Astrocyte (in vitro differentiated cells and primary cell): ENCODE measurements at regions not wholly inside any gene's neighbourhood (a gene's known extent, or its start where the extent isn't known, plus 50 kb on each side); places are given as distances from the start of the nearest gene placed in this dataset.

Experiments used
- DNase-seq: peaks from one replicate; pipeline ENCODE4 v3.0.0-alpha.2; 2010; ENCODE audit warnings: low read depth
- FAIRE-seq: peaks from 2 replicates; lab custom pipeline; 2011; peaks lifted over from hg19 to GRCh38; lab: Jason Lieb, UNC
- H2AFZ ChIP-seq: 2 replicates; pipeline ENCODE4 v1.6.0; 2012; ENCODE audit warnings: low read depth, low read length, inconsistent platforms
- H3K27ac ChIP-seq: 2 replicates; pipeline ENCODE4 v1.5.1; 2011; ENCODE audit warnings: low read depth, low read length, inconsistent platforms
- H3K27me3 ChIP-seq: 2 replicates; pipeline ENCODE4 v1.6.0; 2011; ENCODE audit warnings: low read length, inconsistent platforms; ENCODE audit not compliant: insufficient read depth
- H3K36me3 ChIP-seq: 2 replicates; pipeline ENCODE4 v1.5.1; 2011; ENCODE audit warnings: low read length, inconsistent platforms; ENCODE audit not compliant: insufficient read depth
- H3K4me1 ChIP-seq: 2 replicates; pipeline ENCODE4 v1.5.1; 2011; ENCODE audit warnings: low read length, inconsistent platforms; ENCODE audit not compliant: insufficient read depth
- H3K4me2 ChIP-seq: 2 replicates; pipeline ENCODE4 v1.6.0; 2012; ENCODE audit warnings: low read length, inconsistent platforms
- H3K4me3 ChIP-seq: 2 replicates; pipeline ENCODE4 v1.5.1; 2011; ENCODE audit warnings: low read depth, mild to moderate bottlenecking, low read length, inconsistent platforms; ENCODE audit not compliant: insufficient read depth
- H3K79me2 ChIP-seq: 2 replicates; pipeline ENCODE4 v1.6.0; 2012; ENCODE audit warnings: mild to moderate bottlenecking, low read length, inconsistent platforms; ENCODE audit not compliant: insufficient read depth
- H3K9ac ChIP-seq: 2 replicates; pipeline ENCODE4 v1.6.0; 2012; ENCODE audit warnings: mild to moderate bottlenecking, low read length, inconsistent platforms
- H3K9me3 ChIP-seq: 2 replicates; pipeline ENCODE4 v1.5.1; 2012; ENCODE audit warnings: low read depth, mild to moderate bottlenecking, low read length, inconsistent platforms; ENCODE audit not compliant: insufficient read depth
- H4K20me1 ChIP-seq: 2 replicates; pipeline ENCODE4 v1.6.0; 2012; ENCODE audit warnings: low read length, inconsistent platforms; ENCODE audit not compliant: insufficient read depth
- H3K27ac Mint-ChIP-seq: one replicate; pipeline ENCODE4 v1.8.0; 2021; ENCODE audit warnings: mild to moderate bottlenecking, mixed read lengths; ENCODE audit not compliant: unreplicated experiment
- H3K27me3 Mint-ChIP-seq: one replicate; pipeline ENCODE4 v1.8.0; 2021; ENCODE audit warnings: low read depth, mixed read lengths; ENCODE audit not compliant: unreplicated experiment
- H3K36me3 Mint-ChIP-seq: one replicate; pipeline ENCODE4 v1.8.0; 2021; ENCODE audit warnings: low read depth, mixed read lengths; ENCODE audit not compliant: unreplicated experiment
- H3K4me1 Mint-ChIP-seq: one replicate; pipeline ENCODE4 v1.8.0; 2021; ENCODE audit warnings: low read depth, mixed read lengths; ENCODE audit not compliant: unreplicated experiment
- H3K4me3 Mint-ChIP-seq: one replicate; pipeline ENCODE4 v1.8.0; 2021; ENCODE audit warnings: mild to moderate bottlenecking, moderate library complexity, mixed read lengths; ENCODE audit not compliant: unreplicated experiment
- H3K9me3 Mint-ChIP-seq: one replicate; pipeline ENCODE4 v1.8.0; 2021; ENCODE audit warnings: mild to moderate bottlenecking, mixed read lengths; ENCODE audit not compliant: unreplicated experiment
- CTCF ChIP-seq: IDR thresholded peaks from 2 replicates; pipeline ENCODE4 v1.5.1; 2011; ENCODE audit warnings: low read depth, mild to moderate bottlenecking, inconsistent platforms, low read length, moderate library complexity; ENCODE audit not compliant: insufficient read depth
- EZH2 ChIP-seq: IDR thresholded peaks from 2 replicates; pipeline ENCODE4 v1.6.1; 2012; ENCODE audit warnings: mild to moderate bottlenecking, low read length, inconsistent platforms; ENCODE audit not compliant: insufficient read depth

- no peak overlapping the region for H3K4me3 Mint-ChIP-seq
- H3K27ac Mint-ChIP-seq = no peak overlapping the region
Measured at GRCh38 chr10:113450046-113450804, 102.6 kb upstream of the HABP2 start.

GRCh38 chr10:113450906-113451305 is 101.9 kb upstream of the HABP2 start:
- peaks cover 43% of the 10 kb centered on the region for H3K27me3 Mint-ChIP-seq

More at GRCh38 chr10:113450046-113450804, 102.6 kb upstream of the HABP2 start:
- no peak overlapping the region for H3K4me3 ChIP-seq
- H3K27me3 ChIP-seq = peaks cover 26% of the 10 kb centered on the region
- H3K9ac ChIP-seq = no peak overlapping the region
- H3K36me3 ChIP-seq = no peaks in the 10 kb centered on the region
- FAIRE-seq (no peak), DNase-seq (no peak)
- Mint-ChIP-seq H3K36me3 (no peaks in the 10 kb centered on the region), H3K27me3 (peaks cover 50% of the 10 kb centered on the region), H3K4me1 (peaks cover 4% of the 10 kb centered on the region), H3K9me3 (peaks cover 2% of the 10 kb centered on the region)
- no peaks in the 10 kb centered on the region for H3K9me3 ChIP-seq
- H3K4me2 ChIP-seq = no peak overlapping the region
- peaks cover 6% of the 10 kb centered on the region for H3K4me1 ChIP-seq
- TF ChIP-seq EZH2 = no peak
- no peak overlapping the region for H3K27ac ChIP-seq
- H2AFZ ChIP-seq = no peak overlapping the region
- H4K20me1 ChIP-seq = no peaks in the 10 kb centered on the region
- no peaks in the 10 kb centered on the region for H3K79me2 ChIP-seq

More at GRCh38 chr10:113450906-113451305, 101.9 kb upstream of the HABP2 start:
- TF ChIP-seq CTCF (no peak), EZH2 (no peak)
- Histone ChIP-seq H3K27me3 (peaks cover 26% of the 10 kb centered on the region), H3K36me3 (no peaks in the 10 kb centered on the region), H3K9ac (no peak overlapping the region), H2AFZ (no peak overlapping the region), H3K4me2 (no peak overlapping the region), H3K4me3 (no peak overlapping the region), H3K4me1 (peaks cover 6% of the 10 kb centered on the region), H3K9me3 (no peaks in the 10 kb centered on the region), H4K20me1 (no peaks in the 10 kb centered on the region), H3K27ac (no peak overlapping the region), H3K79me2 (no peaks in the 10 kb centered on the region)
- H3K9me3 Mint-ChIP-seq = no peaks in the 10 kb centered on the region
- H3K36me3 Mint-ChIP-seq = no peaks in the 10 kb centered on the region
- no peak overlapping the region for H3K27ac Mint-ChIP-seq
- peaks cover 4% of the 10 kb centered on the region for H3K4me1 Mint-ChIP-seq
- H3K4me3 Mint-ChIP-seq = no peak overlapping the region
- DNase-seq (no peak), FAIRE-seq (no peak)
